ENCODE measurements at regions not wholly inside any gene's neighbourhood (a gene's known extent, or its start where the extent isn't known, plus 50 kb on each side); places are given as distances from the start of the nearest gene placed in this dataset.

GRCh38 chr5:1639757-1640156 is 116.0 kb upstream of the LPCAT1 start:
- TF ChIP-seq CTCF (IDR thresholded peaks at IDR 0.05 in 8 of 11, conservative IDR thresholded peaks at IDR 0.05 in 3 of 11) (no peak), POLR2A (IDR thresholded peaks at IDR 0.05) (no peak)

All from spleen (tissue), 7 donors.